Stimulated activated CD8-positive, alpha-beta memory T cell treated with anti-CD3 and anti-CD28 coated beads, Interleukin-12 subunit alpha, Interleukin-12 subunit beta, amount 100 ng/mL, for 24 hours (primary cell): ENCODE measurements at regions not wholly inside any gene's neighbourhood (a gene's known extent, or its start where the extent isn't known, plus 50 kb on each side); places are given as distances from the start of the nearest gene placed in this dataset.
"Not testable (repeated sequence)": the region's sequence is repeated elsewhere in the genome, so short reads cannot be mapped to it uniquely, and the experiment has no call there.

Experiments used
- DNase-seq: peaks from one replicate; pipeline ENCODE4 v3.0.0-alpha.2; 2020; ENCODE audit errors: extremely low read depth

GRCh38 chr2:194289712-194290346 is 1367.2 kb upstream of the SLC39A10 start:
- DNase-seq, result no peak

DNA sequence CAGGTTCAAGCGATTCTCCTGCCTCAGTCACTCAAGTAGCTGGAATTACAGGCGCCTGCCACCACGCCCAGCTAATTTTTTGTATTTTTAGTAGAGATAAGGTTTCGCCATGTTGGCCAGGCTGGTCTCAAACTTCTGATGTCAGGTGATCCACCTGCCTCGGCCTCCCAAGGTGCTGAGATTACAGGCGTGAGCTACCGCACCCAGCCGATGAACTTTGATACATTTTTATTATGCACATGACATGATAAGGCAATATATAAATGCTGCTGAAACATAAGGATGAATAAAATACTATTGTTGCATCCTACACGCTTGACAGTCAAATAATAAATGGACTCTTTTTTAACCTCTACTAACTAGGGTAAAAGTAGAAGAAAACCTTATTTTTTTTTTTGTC is 1380.4 kb upstream of the SLC39A10 start:
- not testable (repeated sequence) for DNase-seq

GRCh38 chr2:194271293-194271961 is 1385.6 kb upstream of the SLC39A10 start:
- DNase-seq, result no peak

- DNase-seq, result no peak
Observed at GRCh38 chr2:194270648-194271047, 1386.4 kb upstream of the SLC39A10 start.

DNA sequence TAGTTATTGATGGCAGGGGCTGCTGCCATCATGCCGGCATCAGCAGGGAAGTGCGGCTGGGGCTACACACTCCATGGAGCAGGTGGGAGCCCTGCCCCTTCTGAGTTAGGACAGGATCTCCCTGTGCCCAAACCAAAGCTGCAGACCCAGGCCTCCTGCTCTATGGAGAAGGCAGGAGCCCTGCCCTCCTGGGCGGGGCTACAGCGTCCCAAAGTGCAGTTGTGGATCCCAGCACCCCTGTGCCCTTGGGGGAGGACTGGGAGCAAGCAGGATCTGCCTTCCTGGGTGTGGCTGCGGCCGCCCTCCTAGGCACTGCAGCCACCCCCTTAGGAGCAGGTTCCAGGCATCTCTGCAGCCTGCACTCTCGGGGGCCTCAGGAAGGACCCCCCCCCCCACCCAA is 1392.4 kb upstream of the SLC39A10 start:
- DNase-seq, result no peak

- no peak for DNase-seq
Observed at GRCh38 chr2:194260185-194260584, 1396.8 kb upstream of the SLC39A10 start.

GRCh38 chr2:194257095-194257494 is 1399.9 kb upstream of the SLC39A10 start:
- no peak for DNase-seq

DNA sequence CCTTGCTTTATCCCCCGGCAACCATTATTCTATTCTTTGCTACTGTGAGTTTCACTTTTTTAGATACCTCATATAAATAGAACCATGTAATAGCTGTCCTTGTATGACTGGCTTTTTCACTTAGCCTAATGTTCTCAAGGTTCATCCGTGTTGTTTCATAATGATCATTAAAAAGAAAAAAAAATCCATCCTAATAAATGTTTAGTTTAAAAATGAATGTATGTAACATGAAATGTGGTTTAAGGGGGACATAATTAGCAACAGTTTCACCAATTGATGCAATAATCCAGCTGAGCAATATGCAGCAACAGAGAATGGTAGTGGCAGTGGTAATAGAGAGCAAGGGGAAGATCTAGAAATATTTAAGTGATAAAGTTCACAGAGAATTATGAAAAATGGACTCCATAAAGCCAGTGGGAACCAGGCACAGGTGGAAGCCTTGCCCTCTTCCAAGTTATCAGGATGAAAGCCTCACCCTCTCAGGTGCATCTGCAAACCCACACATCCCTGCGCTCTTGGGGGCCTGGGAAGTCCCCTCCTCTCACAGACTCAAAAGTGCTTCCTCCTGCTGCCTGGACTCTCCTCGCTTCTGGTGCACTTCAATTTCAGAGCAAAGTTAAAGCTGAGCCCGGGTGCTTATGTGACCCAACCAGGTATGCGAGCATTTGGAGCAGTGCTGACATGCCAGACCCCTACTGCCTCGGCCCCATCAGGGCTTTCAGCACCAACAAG is 1403.3 kb upstream of the SLC39A10 start:
- DNase-seq, result no peak

DNA sequence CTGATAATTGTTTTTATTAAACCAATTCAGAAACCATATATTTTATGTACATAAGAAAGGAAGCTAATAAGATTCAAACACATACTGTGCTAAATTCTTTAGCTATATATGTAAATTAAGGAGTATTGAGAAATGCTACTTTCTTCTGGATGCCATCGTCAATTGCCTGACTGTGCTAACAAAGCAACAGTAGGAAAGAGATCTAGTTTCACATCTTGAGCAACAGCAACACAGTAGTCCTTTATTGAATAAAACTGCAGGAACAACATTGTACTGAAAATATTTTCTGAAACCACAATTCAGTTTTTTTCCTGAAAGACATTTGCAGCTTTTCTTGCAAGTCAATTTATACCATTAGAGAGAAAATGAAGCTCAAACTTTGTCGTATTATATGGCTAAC is 1404.9 kb upstream of the SLC39A10 start:
- DNase-seq, result no peak

GRCh38 chr2:194232600-194232999 is 1424.4 kb upstream of the SLC39A10 start:
- DNase-seq, result no peak

- no peak for DNase-seq
Observed at GRCh38 chr2:194223218-194223617, 1433.8 kb upstream of the SLC39A10 start.

- DNase-seq, result no peak
Observed at GRCh38 chr2:194214192-194214591, 1442.8 kb upstream of the SLC39A10 start.

DNA sequence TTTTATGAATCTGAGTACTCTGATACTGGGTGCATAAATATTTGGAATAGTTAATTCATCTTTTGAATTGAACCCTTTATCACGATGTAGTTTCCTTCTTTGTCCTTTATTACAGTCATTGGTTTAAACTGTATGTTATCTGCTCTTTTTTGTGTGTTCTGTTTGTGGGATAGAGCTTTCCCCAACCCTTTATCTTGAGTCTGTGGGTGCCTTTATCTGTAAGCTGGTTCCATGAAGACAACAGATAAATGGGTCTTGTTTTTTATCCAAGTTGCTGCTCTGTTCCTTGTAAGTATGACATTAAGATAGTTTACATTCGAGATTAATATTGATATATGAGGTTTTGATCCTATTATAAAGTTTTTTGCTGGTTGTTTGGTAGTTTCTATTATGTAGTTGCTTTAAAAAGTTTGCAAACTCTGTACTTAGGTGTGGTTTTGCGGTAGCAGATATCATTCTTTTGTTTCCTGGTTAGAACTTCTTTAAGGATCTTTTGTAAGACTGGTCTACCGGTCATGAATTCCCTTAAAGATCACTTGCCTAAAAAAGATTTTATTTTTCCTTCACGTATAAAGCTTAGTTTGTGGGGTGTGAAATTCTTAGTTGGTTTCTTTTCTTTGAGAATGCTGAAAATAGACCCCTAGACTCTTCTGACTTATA is 1451.3 kb upstream of the SLC39A10 start:
- no peak for DNase-seq

GRCh38 chr2:194203898-194204297 is 1453.1 kb upstream of the SLC39A10 start:
- no peak for DNase-seq

DNA sequence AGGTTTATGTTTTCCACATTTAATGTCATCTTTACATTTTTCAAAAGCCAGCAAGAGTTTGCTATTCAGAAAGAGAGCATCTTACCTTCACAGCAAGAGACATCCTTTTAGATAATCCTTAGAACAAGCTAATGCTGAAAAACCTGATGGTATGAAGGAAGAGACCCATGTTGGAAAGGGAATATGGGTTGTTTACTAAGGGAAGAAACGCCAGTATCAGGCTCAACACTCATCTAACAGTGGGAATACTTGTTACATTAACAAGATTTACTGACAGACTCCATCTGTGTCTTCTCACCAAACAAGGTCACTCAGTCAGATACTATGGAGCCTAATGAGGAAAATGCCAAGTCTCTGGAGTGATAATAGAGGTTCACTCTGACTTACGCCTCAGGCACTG is 1474.1 kb upstream of the SLC39A10 start:
- DNase-seq, result no peak

GRCh38 chr2:194176134-194176533 is 1480.9 kb upstream of the SLC39A10 start:
- DNase-seq, result no peak

DNA sequence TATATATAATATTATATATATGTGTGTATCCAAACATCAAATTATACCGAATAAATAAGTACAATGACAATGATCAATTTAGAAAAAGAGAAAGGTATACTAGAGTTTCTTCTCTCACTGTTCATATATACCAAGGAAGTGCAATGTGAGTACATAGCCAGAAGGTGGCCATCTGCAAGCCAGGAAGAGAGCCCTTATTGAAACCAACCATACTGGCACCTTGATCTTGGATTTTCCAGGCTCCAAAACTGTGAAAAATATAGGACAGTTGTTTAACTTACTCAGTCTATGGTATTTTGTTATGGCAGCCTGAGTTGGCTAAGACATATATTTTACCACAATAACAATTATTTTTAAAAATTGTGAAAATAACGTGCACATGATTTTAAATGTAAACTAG is 1490.2 kb upstream of the SLC39A10 start:
- DNase-seq, result no peak

DNA sequence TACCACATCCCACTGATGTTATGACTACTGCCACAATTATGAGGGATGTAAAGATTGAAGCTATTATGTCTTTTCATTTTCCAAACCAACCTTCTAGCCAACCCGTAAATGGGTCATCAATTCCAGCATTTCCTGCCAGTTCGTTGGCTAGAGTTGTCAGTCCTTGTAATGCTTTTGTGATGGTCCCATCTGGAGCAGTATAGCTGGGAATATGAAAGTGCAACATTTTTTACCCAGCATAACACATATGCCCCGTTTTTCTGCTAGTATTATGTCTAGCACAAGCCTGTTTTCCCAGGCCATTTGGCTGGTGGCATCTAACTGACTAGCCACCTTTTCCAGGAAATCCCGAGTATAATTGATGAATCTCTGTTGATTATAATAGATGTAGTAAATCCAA is 1501.6 kb upstream of the SLC39A10 start:
- DNase-seq, result no peak

DNA sequence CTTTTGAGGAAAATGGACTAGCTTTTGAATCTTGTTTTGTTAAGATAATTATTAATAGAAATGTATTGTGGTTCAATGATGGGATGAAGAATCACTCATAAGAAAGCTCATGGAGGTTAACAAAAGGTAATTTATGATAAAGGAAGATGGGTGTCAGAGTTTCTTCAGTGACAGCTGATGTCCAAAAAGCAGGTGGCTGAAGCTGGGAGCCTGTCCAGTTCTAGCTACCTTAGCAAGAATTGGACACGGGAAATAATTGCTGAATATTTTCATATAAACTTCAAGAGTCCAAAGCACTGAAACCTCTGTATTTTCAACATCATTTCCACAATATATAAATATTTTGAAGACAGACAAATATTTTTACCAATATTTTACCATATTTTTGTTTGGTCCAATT is 1505.8 kb upstream of the SLC39A10 start:
- no peak for DNase-seq

DNA sequence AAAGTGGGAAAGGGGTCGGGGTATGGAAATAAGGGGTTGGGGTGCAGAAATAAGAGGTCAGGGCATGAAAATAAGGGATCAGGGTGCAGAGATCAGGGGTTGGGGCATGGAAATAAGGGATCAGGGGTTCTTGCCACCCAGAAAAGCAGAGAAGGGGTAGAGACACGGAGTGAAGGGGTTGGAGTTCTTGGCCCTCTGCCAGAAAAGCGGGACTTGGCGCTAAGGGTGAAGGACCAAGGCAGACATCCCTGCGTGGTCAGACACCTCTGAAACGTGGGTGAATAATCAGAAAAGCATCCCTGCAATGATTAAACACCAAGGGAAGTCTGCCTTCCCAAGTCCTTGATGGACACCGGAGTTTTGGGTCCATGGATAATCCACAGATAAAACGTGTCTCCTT is 1521.6 kb upstream of the SLC39A10 start:
- no peak for DNase-seq

- DNase-seq, result no peak
Observed at GRCh38 chr2:194128810-194129209, 1528.2 kb upstream of the SLC39A10 start.

DNA sequence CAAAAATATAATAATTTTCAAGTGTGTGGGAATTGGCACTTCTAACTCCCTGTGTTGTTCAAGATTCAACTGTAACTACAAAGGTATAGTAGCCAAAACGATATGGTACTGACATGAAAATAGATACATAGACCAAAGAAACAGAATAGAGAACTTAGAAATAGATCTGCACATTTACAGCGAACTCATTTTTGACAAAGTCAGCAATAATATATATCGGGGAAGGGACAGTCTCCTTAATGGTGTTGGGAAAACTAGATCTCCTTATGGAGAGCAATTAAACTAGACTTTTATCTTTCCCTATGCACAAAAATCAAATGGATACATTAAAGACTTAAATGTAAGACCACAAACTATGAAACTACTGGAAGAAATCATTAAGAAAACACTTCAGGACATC is 1530.6 kb upstream of the SLC39A10 start:
- no peak for DNase-seq

GRCh38 chr2:194116861-194117260 is 1540.2 kb upstream of the SLC39A10 start:
- no peak for DNase-seq
